ENCODE measurements at regions not wholly inside any gene's neighbourhood (a gene's known extent, or its start where the extent isn't known, plus 50 kb on each side); places are given as distances from the start of the nearest gene placed in this dataset.

DNA sequence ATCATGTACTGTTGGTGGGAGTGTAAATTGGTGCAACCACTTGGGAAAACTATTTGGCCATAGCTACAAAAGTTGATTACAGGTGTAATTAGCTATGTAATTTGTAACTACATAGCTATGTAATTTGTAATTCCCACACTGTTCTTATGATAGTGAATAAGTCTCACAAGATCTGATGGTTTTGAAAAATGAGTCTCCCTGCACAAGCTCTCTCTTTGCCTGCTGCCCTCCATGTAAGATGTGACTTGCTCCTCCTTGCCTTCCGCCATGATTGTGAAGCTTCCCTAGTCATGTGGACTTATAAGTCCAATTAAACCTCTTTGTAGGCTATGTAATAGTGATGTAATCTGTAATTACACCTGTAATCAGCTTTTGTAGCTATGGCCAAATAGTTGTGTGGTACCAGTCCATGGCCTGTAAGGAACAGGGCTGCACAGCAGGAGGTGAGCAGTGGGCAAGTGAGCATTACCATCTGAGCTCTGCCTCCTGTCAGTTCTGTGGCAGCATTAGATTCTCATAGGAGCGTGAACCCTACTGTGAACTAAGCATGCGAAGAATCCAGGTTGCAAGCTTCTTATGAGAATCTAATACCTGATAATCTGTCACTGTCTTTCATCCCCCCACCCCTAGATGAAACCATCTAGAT lies 133.7 kb upstream of the COPS8 start:
- no peaks in the 10 kb centered on the region; the same call in 1 of the 2 replicates for H3K27me3 Mint-ChIP-seq (ENCODE audit: low read depth)
- no peak for DNase-seq (ENCODE audit: low spot score)
- TF ChIP-seq CBFB (CRISPR knock-in tag; IDR thresholded peaks at IDR 0.05; ENCODE audit: low read depth) (no peak), SOX15 (CRISPR knock-in tag; IDR thresholded peaks at IDR 0.05) (no peak), ETV6 (CRISPR knock-in tag; IDR thresholded peaks at IDR 0.05) (no peak), ELF4 (CRISPR knock-in tag; IDR thresholded peaks at IDR 0.05; ENCODE audit: low read depth) (no peak), ZNF263 (CRISPR knock-in tag; IDR thresholded peaks at IDR 0.05; ENCODE audit: low read depth) (no peak), SMAD3 (CRISPR knock-in tag; IDR thresholded peaks at IDR 0.05; ENCODE audit: borderline replicate concordance) (no peak), ZNF423 (CRISPR knock-in tag; IDR thresholded peaks at IDR 0.05) (no peak)
- TF ChIP-seq, protein P1, sequence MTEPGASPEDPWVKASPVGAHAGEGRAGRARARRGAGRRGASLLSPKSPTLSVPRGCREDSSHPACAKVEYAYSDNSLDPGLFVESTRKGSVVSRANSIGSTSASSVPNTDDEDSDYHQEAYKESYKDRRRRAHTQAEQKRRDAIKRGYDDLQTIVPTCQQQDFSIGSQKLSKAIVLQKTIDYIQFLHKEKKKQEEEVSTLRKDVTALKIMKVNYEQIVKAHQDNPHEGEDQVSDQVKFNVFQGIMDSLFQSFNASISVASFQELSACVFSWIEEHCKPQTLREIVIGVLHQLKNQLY (CRISPR knock-in tag; IDR thresholded peaks at IDR 0.05): no peak
- TF ChIP-seq, protein P2, sequence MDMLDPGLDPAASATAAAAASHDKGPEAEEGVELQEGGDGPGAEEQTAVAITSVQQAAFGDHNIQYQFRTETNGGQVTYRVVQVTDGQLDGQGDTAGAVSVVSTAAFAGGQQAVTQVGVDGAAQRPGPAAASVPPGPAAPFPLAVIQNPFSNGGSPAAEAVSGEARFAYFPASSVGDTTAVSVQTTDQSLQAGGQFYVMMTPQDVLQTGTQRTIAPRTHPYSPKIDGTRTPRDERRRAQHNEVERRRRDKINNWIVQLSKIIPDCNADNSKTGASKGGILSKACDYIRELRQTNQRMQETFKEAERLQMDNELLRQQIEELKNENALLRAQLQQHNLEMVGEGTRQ (CRISPR knock-in tag; IDR thresholded peaks at IDR 0.05): no peak
- TF ChIP-seq, protein P3, sequence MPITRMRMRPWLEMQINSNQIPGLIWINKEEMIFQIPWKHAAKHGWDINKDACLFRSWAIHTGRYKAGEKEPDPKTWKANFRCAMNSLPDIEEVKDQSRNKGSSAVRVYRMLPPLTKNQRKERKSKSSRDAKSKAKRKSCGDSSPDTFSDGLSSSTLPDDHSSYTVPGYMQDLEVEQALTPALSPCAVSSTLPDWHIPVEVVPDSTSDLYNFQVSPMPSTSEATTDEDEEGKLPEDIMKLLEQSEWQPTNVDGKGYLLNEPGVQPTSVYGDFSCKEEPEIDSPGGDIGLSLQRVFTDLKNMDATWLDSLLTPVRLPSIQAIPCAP (CRISPR knock-in tag; IDR thresholded peaks at IDR 0.05): no peak
- ChIA-PET CTCF (interaction anchor here (0.5 kb wide), 1 partner anchor 62 kb away, joined by 4 read pairs; no protein-coding TSS in a partner anchor), POLR2A (no interaction called here)
- H3K4me3 Mint-ChIP-seq: no peak overlapping the region
- H3K4me1 Mint-ChIP-seq: peaks cover 9% of the 10 kb centered on the region
- H3K27ac Mint-ChIP-seq: no peak overlapping the region
- ATAC-seq: no peak
- peaks cover 27% of the 10 kb centered on the region for H3K9me3 Mint-ChIP-seq
- peaks cover 16% of the 10 kb centered on the region for H3K36me3 Mint-ChIP-seq

DNA sequence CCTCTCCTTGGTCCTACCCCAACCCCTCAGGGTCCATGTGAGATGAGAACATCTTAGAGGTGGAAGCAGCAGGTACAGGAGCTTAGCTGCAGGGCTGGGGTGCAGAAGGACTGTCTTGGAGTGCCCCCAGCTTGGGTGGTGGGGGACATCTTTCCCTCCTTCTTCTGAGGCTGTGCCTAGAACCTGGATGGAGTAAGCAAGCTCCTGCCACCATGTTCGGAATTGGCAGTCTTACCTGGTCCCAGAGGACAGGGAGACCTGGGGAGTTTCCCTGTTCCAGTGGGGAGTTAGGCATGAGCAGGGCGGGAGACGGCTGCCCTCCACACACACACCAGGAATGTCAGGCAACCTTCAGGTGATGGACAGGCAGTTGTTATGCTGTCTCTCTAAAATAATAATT lies 131.0 kb upstream of the COPS8 start:
- Mint-ChIP-seq H3K36me3 (peaks cover 16% of the 10 kb centered on the region), H3K9me3 (peaks cover 27% of the 10 kb centered on the region), H3K4me1 (peaks cover 3% of the 10 kb centered on the region), H3K27ac (no peak overlapping the region), H3K27me3 (ENCODE audit: low read depth) (no peaks in the 10 kb centered on the region; the same call in 1 of the 2 replicates), H3K4me3 (no peak overlapping the region)
- ATAC-seq (no peak), DNase-seq (ENCODE audit: low spot score) (no peak)
- CTCF ChIA-PET: no interaction called here
- POLR2A ChIA-PET: no interaction called here
- TF ChIP-seq, protein P4, sequence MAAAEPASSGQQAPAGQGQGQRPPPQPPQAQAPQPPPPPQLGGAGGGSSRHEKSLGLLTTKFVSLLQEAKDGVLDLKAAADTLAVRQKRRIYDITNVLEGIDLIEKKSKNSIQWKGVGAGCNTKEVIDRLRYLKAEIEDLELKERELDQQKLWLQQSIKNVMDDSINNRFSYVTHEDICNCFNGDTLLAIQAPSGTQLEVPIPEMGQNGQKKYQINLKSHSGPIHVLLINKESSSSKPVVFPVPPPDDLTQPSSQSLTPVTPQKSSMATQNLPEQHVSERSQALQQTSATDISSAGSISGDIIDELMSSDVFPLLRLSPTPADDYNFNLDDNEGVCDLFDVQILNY (CRISPR knock-in tag; IDR thresholded peaks at IDR 0.05): no peak
- TF ChIP-seq ATF1 (CRISPR knock-in tag; IDR thresholded peaks at IDR 0.05): no peak
- no peak for TF ChIP-seq RELA (CRISPR knock-in tag; IDR thresholded peaks at IDR 0.05; ENCODE audit: borderline replicate concordance)
- TF ChIP-seq, protein P5, sequence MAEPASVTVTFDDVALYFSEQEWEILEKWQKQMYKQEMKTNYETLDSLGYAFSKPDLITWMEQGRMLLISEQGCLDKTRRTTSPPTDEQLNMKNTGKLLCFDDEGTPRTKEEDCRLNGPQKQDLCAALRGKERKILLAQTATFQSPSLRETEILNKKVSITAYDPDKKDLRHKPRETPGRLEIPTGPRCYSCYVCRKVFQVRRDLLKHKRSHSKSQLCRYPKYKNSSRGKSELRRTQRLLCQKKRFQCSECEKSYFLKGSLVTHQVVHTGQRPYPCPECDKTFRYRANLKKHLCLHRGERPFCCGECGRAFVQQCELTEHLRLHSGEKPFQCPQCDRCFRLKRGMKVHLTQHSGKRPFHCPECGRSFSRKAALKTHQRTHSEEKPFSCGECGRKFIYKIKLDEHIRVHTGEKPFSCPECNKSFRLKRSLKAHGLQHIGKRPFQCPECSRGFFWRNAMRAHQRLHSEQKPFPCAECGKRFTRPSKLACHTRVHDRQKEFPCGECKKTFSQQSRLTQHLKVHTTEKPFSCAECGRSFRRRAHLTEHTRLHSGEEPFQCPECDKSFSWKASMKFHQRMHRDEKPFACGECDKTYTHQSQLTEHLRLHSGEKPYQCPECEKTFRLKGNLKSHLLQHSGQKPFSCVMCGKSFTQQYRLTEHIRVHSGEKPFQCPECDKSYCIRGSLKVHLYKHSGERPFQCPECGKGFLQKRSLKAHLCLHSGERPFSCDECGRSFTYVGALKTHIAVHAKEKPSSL (CRISPR knock-in tag; conservative IDR thresholded peaks at IDR 0.05): no peak
- TF ChIP-seq, protein P2 (CRISPR knock-in tag; IDR thresholded peaks at IDR 0.05): no peak
- no peak for TF ChIP-seq NFYB (CRISPR knock-in tag; conservative IDR thresholded peaks at IDR 0.05; ENCODE audit: low read depth)
- TF ChIP-seq FOXK1 (CRISPR knock-in tag; IDR thresholded peaks at IDR 0.05): no peak
- no peak for TF ChIP-seq IRF2 (CRISPR knock-in tag; IDR thresholded peaks at IDR 0.05; ENCODE audit: borderline replicate concordance, low read depth)
- TF ChIP-seq ESRRA (CRISPR knock-in tag; IDR thresholded peaks at IDR 0.05; ENCODE audit: borderline replicate concordance): no peak
- TF ChIP-seq, protein P6, sequence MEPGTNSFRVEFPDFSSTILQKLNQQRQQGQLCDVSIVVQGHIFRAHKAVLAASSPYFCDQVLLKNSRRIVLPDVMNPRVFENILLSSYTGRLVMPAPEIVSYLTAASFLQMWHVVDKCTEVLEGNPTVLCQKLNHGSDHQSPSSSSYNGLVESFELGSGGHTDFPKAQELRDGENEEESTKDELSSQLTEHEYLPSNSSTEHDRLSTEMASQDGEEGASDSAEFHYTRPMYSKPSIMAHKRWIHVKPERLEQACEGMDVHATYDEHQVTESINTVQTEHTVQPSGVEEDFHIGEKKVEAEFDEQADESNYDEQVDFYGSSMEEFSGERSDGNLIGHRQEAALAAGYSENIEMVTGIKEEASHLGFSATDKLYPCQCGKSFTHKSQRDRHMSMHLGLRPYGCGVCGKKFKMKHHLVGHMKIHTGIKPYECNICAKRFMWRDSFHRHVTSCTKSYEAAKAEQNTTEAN (CRISPR knock-in tag; IDR thresholded peaks at IDR 0.05): no peak
- no peak for TF ChIP-seq ZNF232 (CRISPR knock-in tag; IDR thresholded peaks at IDR 0.05)
- TF ChIP-seq, protein P7, sequence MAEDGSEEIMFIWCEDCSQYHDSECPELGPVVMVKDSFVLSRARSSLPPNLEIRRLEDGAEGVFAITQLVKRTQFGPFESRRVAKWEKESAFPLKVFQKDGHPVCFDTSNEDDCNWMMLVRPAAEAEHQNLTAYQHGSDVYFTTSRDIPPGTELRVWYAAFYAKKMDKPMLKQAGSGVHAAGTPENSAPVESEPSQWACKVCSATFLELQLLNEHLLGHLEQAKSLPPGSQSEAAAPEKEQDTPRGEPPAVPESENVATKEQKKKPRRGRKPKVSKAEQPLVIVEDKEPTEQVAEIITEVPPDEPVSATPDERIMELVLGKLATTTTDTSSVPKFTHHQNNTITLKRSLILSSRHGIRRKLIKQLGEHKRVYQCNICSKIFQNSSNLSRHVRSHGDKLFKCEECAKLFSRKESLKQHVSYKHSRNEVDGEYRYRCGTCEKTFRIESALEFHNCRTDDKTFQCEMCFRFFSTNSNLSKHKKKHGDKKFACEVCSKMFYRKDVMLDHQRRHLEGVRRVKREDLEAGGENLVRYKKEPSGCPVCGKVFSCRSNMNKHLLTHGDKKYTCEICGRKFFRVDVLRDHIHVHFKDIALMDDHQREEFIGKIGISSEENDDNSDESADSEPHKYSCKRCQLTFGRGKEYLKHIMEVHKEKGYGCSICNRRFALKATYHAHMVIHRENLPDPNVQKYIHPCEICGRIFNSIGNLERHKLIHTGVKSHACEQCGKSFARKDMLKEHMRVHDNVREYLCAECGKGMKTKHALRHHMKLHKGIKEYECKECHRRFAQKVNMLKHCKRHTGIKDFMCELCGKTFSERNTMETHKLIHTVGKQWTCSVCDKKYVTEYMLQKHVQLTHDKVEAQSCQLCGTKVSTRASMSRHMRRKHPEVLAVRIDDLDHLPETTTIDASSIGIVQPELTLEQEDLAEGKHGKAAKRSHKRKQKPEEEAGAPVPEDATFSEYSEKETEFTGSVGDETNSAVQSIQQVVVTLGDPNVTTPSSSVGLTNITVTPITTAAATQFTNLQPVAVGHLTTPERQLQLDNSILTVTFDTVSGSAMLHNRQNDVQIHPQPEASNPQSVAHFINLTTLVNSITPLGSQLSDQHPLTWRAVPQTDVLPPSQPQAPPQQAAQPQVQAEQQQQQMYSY (CRISPR knock-in tag; IDR thresholded peaks at IDR 0.05): no peak
- TF ChIP-seq ZBTB21 (CRISPR knock-in tag; IDR thresholded peaks at IDR 0.05; ENCODE audit: borderline replicate concordance): no peak
